Rectal smooth muscle tissue (tissue), 1 donor: ENCODE measurements at regions not wholly inside any gene's neighbourhood (a gene's known extent, or its start where the extent isn't known, plus 50 kb on each side); places are given as distances from the start of the nearest gene placed in this dataset.
"Not testable (repeated sequence)": the region's sequence is repeated elsewhere in the genome, so short reads cannot be mapped to it uniquely, and the experiment has no call there.

ENCODE experiments used
- H3K27ac ChIP-seq: one replicate; pipeline ENCODE4 v1.7.0; 2013; ENCODE audit warnings: low read depth, low read length, inconsistent platforms
- H3K27me3 ChIP-seq: one replicate; pipeline ENCODE4 v1.7.0; 2013; ENCODE audit warnings: low read length; ENCODE audit not compliant: control insufficient read depth, insufficient read depth
- H3K36me3 ChIP-seq: one replicate; pipeline ENCODE4 v1.7.0; 2013; ENCODE audit warnings: low read length; ENCODE audit not compliant: control insufficient read depth, insufficient read depth
- H3K4me1 ChIP-seq: one replicate; pipeline ENCODE4 v1.7.0; 2013; ENCODE audit warnings: low read length; ENCODE audit not compliant: control insufficient read depth, insufficient read depth
- H3K4me3 ChIP-seq: one replicate; pipeline ENCODE4 v1.7.0; 2013; ENCODE audit warnings: low read length
- H3K9ac ChIP-seq: one replicate; pipeline ENCODE4 v1.7.0; 2013; ENCODE audit warnings: low read length

GRCh38 chr10:85491652-85492051, 874.9 kb downstream of the GRID1 start:
- Histone ChIP-seq H3K9ac (no peak overlapping the region), H3K27ac (no peak overlapping the region), H3K36me3 (no peaks in the 10 kb centered on the region), H3K4me1 (no peaks in the 10 kb centered on the region), H3K27me3 (no peaks in the 10 kb centered on the region), H3K4me3 (no peak overlapping the region)

GRCh38 chr10:85492684-85493083, 873.9 kb downstream of the GRID1 start:
- no peak overlapping the region for H3K9ac ChIP-seq
- no peak overlapping the region for H3K27ac ChIP-seq
- no peak overlapping the region for H3K4me3 ChIP-seq
- H3K4me1 ChIP-seq: no peaks in the 10 kb centered on the region
- H3K36me3 ChIP-seq: no peaks in the 10 kb centered on the region
- no peaks in the 10 kb centered on the region for H3K27me3 ChIP-seq

GRCh38 chr10:85493703-85494102, 872.9 kb downstream of the GRID1 start:
- no peaks in the 10 kb centered on the region for H3K27me3 ChIP-seq
- no peaks in the 10 kb centered on the region for H3K4me1 ChIP-seq
- no peak overlapping the region for H3K4me3 ChIP-seq
- H3K9ac ChIP-seq: no peak overlapping the region
- H3K27ac ChIP-seq: no peak overlapping the region
- no peaks in the 10 kb centered on the region for H3K36me3 ChIP-seq

- H3K9ac ChIP-seq, H3K27me3 ChIP-seq: not testable (repeated sequence)
Measured at GRCh38 chr10:85504641-85505040, 862.0 kb downstream of the GRID1 start.

GRCh38 chr10:85508159-85508558, 858.4 kb downstream of the GRID1 start:
- no peak overlapping the region for H3K4me3 ChIP-seq
- no peaks in the 10 kb centered on the region for H3K4me1 ChIP-seq
- no peaks in the 10 kb centered on the region for H3K27me3 ChIP-seq
- no peak overlapping the region for H3K9ac ChIP-seq
- H3K27ac ChIP-seq: no peak overlapping the region
- no peaks in the 10 kb centered on the region for H3K36me3 ChIP-seq

More at GRCh38 chr10:85504641-85505040, 862.0 kb downstream of the GRID1 start:
- H3K36me3 ChIP-seq, H3K4me1 ChIP-seq, H3K4me3 ChIP-seq, H3K27ac ChIP-seq: not testable (repeated sequence)

- H3K4me1 ChIP-seq: no peaks in the 10 kb centered on the region
- no peak overlapping the region for H3K27ac ChIP-seq
- H3K27me3 ChIP-seq: no peaks in the 10 kb centered on the region
- no peak overlapping the region for H3K9ac ChIP-seq
- H3K4me3 ChIP-seq: no peak overlapping the region
- no peaks in the 10 kb centered on the region for H3K36me3 ChIP-seq
Measured at GRCh38 chr10:85510682-85511081, 855.9 kb downstream of the GRID1 start.

GRCh38 chr10:85513436-85513835, 853.2 kb downstream of the GRID1 start:
- no peak overlapping the region for H3K27ac ChIP-seq
- no peaks in the 10 kb centered on the region for H3K27me3 ChIP-seq
- H3K4me3 ChIP-seq: no peak overlapping the region
- H3K9ac ChIP-seq: no peak overlapping the region
- H3K4me1 ChIP-seq: no peaks in the 10 kb centered on the region
- H3K36me3 ChIP-seq: no peaks in the 10 kb centered on the region

GRCh38 chr10:85515316-85515715, 851.3 kb downstream of the GRID1 start:
- no peaks in the 10 kb centered on the region for H3K27me3 ChIP-seq
- no peaks in the 10 kb centered on the region for H3K36me3 ChIP-seq
- no peak overlapping the region for H3K9ac ChIP-seq
- H3K4me3 ChIP-seq: no peak overlapping the region
- H3K4me1 ChIP-seq: no peaks in the 10 kb centered on the region
- no peak overlapping the region for H3K27ac ChIP-seq

- Histone ChIP-seq H3K9ac (no peak overlapping the region), H3K36me3 (no peaks in the 10 kb centered on the region), H3K27ac (no peak overlapping the region), H3K4me1 (no peaks in the 10 kb centered on the region), H3K4me3 (no peak overlapping the region), H3K27me3 (no peaks in the 10 kb centered on the region)
Measured at GRCh38 chr10:85524001-85524666, 842.5 kb downstream of the GRID1 start.

- Histone ChIP-seq H3K36me3 (no peaks in the 10 kb centered on the region), H3K4me3 (no peak overlapping the region), H3K9ac (no peak overlapping the region), H3K4me1 (no peaks in the 10 kb centered on the region), H3K27me3 (no peaks in the 10 kb centered on the region), H3K27ac (no peak overlapping the region)
Measured at GRCh38 chr10:85527616-85528317, 838.8 kb downstream of the GRID1 start.

- no peak overlapping the region for H3K9ac ChIP-seq
- no peaks in the 10 kb centered on the region for H3K27me3 ChIP-seq
- no peak overlapping the region for H3K4me3 ChIP-seq
Measured at GRCh38 chr10:85528318-85528652, 838.3 kb downstream of the GRID1 start.

GRCh38 chr10:85531706-85532105, 834.9 kb downstream of the GRID1 start:
- no peak overlapping the region for H3K9ac ChIP-seq
- H3K27me3 ChIP-seq: no peaks in the 10 kb centered on the region
- no peak overlapping the region for H3K27ac ChIP-seq
- no peaks in the 10 kb centered on the region for H3K36me3 ChIP-seq
- H3K4me3 ChIP-seq: no peak overlapping the region
- no peaks in the 10 kb centered on the region for H3K4me1 ChIP-seq

More at GRCh38 chr10:85528318-85528652, 838.3 kb downstream of the GRID1 start:
- Histone ChIP-seq H3K4me1 (no peaks in the 10 kb centered on the region), H3K27ac (no peak overlapping the region), H3K36me3 (no peaks in the 10 kb centered on the region)

- no peak overlapping the region for H3K27ac ChIP-seq
- H3K9ac ChIP-seq: no peak overlapping the region
- no peaks in the 10 kb centered on the region for H3K27me3 ChIP-seq
- H3K4me3 ChIP-seq: no peak overlapping the region
- H3K36me3 ChIP-seq: no peaks in the 10 kb centered on the region
- H3K4me1 ChIP-seq: no peaks in the 10 kb centered on the region
Measured at GRCh38 chr10:85532773-85533172, 833.8 kb downstream of the GRID1 start.
